SK-N-SH (cell line): ENCODE measurements at regions not wholly inside any gene's neighbourhood (a gene's known extent, or its start where the extent isn't known, plus 50 kb on each side); places are given as distances from the start of the nearest gene placed in this dataset.

Experiments used
- EP300 ChIP-seq, 2 experiments: IDR thresholded peaks; 2 replicates each; pipeline versions ENCODE4 v1.4.0 to v1.6.1; 2012; ENCODE audit warnings: borderline replicate concordance in 1 of 2, low read depth in 1 of 2, low read length in 1 of 2
- FOXM1 ChIP-seq: IDR thresholded peaks from 2 replicates; pipeline ENCODE4 v1.4.0; 2012; ENCODE audit warnings: low read depth, mild to moderate bottlenecking
- RAD21 ChIP-seq: IDR thresholded peaks from 2 replicates; pipeline ENCODE4 v1.6.1; 2012; ENCODE audit warnings: mild to moderate bottlenecking, low read length
- REST ChIP-seq: IDR thresholded peaks from 2 replicates; pipeline ENCODE4 v1.6.1; 2012; ENCODE audit warnings: mild to moderate bottlenecking, low read depth, low read length, moderate library complexity
- USF1 ChIP-seq: IDR thresholded peaks from 2 replicates; pipeline ENCODE4 v1.4.0; 2012; ENCODE audit warnings: low read depth, borderline replicate concordance
- TF ChIP-seq, protein P1 (sequence below): fragments of 200-600 bp; sonication (generic); IDR thresholded peaks from 2 replicates; pipeline ENCODE4 v1.6.1; 2017; ENCODE audit warnings: antibody characterized with exemption, mild to moderate bottlenecking, moderate library complexity

- no peak for TF ChIP-seq REST
- TF ChIP-seq EP300 (IDR thresholded peaks at IDR 0.05; ENCODE audit: borderline replicate concordance in 1 of 2, low read depth in 1 of 2, low read length in 1 of 2) = no peak
- TF ChIP-seq, protein P1, sequence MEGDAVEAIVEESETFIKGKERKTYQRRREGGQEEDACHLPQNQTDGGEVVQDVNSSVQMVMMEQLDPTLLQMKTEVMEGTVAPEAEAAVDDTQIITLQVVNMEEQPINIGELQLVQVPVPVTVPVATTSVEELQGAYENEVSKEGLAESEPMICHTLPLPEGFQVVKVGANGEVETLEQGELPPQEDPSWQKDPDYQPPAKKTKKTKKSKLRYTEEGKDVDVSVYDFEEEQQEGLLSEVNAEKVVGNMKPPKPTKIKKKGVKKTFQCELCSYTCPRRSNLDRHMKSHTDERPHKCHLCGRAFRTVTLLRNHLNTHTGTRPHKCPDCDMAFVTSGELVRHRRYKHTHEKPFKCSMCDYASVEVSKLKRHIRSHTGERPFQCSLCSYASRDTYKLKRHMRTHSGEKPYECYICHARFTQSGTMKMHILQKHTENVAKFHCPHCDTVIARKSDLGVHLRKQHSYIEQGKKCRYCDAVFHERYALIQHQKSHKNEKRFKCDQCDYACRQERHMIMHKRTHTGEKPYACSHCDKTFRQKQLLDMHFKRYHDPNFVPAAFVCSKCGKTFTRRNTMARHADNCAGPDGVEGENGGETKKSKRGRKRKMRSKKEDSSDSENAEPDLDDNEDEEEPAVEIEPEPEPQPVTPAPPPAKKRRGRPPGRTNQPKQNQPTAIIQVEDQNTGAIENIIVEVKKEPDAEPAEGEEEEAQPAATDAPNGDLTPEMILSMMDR = peak; percentile 83
- no peak for TF ChIP-seq FOXM1
- TF ChIP-seq USF1 = no peak
- peak; percentile 99 for TF ChIP-seq RAD21
Observed at GRCh38 chr5:164475339-164475977, 970.0 kb downstream of the MAT2B start.
